ENCODE measurements at regions not wholly inside any gene's neighbourhood (a gene's known extent, or its start where the extent isn't known, plus 50 kb on each side); places are given as distances from the start of the nearest gene placed in this dataset.

- Histone ChIP-seq H3K27me3 (ENCODE audit: insufficient read depth, low read depth, severe bottlenecking) (no peaks in the 10 kb centered on the region), H3K9me3 (ENCODE audit: severe bottlenecking) (peaks cover 3% of the 10 kb centered on the region), H3K4me3 (ENCODE audit: low read depth, low read length) (no peak overlapping the region), H3K36me3 (no peaks in the 10 kb centered on the region), H3K27ac (no peak overlapping the region)
- no peak for DNase-seq
- TF ChIP-seq CTCF (IDR thresholded peaks at IDR 0.05; ENCODE audit: low read depth, low read length): no peak
Observed at GRCh38 chr9:81512641-81513040, 176.7 kb downstream of the TLE1 start.

- Histone ChIP-seq H3K27ac (no peak overlapping the region), H3K27me3 (ENCODE audit: insufficient read depth, low read depth, severe bottlenecking) (no peaks in the 10 kb centered on the region), H3K36me3 (no peaks in the 10 kb centered on the region), H3K4me3 (ENCODE audit: low read depth, low read length) (no peak overlapping the region), H3K9me3 (ENCODE audit: severe bottlenecking) (peaks cover 3% of the 10 kb centered on the region)
- no peak for TF ChIP-seq CTCF (IDR thresholded peaks at IDR 0.05; ENCODE audit: low read depth, low read length)
- no peak for DNase-seq
Observed at GRCh38 chr9:81508476-81508875, 180.9 kb downstream of the TLE1 start.

GRCh38 chr9:81506941-81507864, 182.1 kb downstream of the TLE1 start:
- Histone ChIP-seq H3K27me3 (ENCODE audit: insufficient read depth, low read depth, severe bottlenecking) (no peaks in the 10 kb centered on the region), H3K36me3 (no peaks in the 10 kb centered on the region), H3K4me3 (ENCODE audit: low read depth, low read length) (no peak overlapping the region), H3K27ac (no peak overlapping the region), H3K9me3 (ENCODE audit: severe bottlenecking) (peaks cover 3% of the 10 kb centered on the region)
- no peak for TF ChIP-seq CTCF (IDR thresholded peaks at IDR 0.05; ENCODE audit: low read depth, low read length)
- no peak for DNase-seq

- H3K27ac ChIP-seq: no peak overlapping the region
- H3K27me3 ChIP-seq (ENCODE audit: insufficient read depth, low read depth, severe bottlenecking): no peaks in the 10 kb centered on the region
- TF ChIP-seq CTCF (IDR thresholded peaks at IDR 0.05; ENCODE audit: low read depth, low read length): no peak
- no peak overlapping the region for H3K4me3 ChIP-seq (ENCODE audit: low read depth, low read length)
- peaks cover 2% of the 10 kb centered on the region for H3K9me3 ChIP-seq (ENCODE audit: severe bottlenecking)
- no peaks in the 10 kb centered on the region for H3K36me3 ChIP-seq
- DNase-seq: no peak
Observed at GRCh38 chr9:81499594-81499993, 189.8 kb downstream of the TLE1 start.

- Histone ChIP-seq H3K9me3 (ENCODE audit: severe bottlenecking) (peaks cover 2% of the 10 kb centered on the region), H3K4me3 (ENCODE audit: low read depth, low read length) (no peak overlapping the region), H3K27ac (no peak overlapping the region), H3K36me3 (no peaks in the 10 kb centered on the region), H3K27me3 (ENCODE audit: insufficient read depth, low read depth, severe bottlenecking) (no peaks in the 10 kb centered on the region)
- no peak for TF ChIP-seq CTCF (IDR thresholded peaks at IDR 0.05; ENCODE audit: low read depth, low read length)
- no peak for DNase-seq
Observed at GRCh38 chr9:81499021-81499454, 190.3 kb downstream of the TLE1 start.

Data from WERI-Rb-1 (cell line).